GM21381 (cell line): ENCODE measurements at regions not wholly inside any gene's neighbourhood (a gene's known extent, or its start where the extent isn't known, plus 50 kb on each side); places are given as distances from the start of the nearest gene placed in this dataset.

Source experiments
- ATAC-seq: cut with Tn5 transposase; IDR thresholded peaks from one replicate; pipeline ENCODE4 v1.9.1; 2021; ENCODE audit warnings: mild to moderate bottlenecking, moderate library complexity; ENCODE audit not compliant: unreplicated experiment

DNA sequence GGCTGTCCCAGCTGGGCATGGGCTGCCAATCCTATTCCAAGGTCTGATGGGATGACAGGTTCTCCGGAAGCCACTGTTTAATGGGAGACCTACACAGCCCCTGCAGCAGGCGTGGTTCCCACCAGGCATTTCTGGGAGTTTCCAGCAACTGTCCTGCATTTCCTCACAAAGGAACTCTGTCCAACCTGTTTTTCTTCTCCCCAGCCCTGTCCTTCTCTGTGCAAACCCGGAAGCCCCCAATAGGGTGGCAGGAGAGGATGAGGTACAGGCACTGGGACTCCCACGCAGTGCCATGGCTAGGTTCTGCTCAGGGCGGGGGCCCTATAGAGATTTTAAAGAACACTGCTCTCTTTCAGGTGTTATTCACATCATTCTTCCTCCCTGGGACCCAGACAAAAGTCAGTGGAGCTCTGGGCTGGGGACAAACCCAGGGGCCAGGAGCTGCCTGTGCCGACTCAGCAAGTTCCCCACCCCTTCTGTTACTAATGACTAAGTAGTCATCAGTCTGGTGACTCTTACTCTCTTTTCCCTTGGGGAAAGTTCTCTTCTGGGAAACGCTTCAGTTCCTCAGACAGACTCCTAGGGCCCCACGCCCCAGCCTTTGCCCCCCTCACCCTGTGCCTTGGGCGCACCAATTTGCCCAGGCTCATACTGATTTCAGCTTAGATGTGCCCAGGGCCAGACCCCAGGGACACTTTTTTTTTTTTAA lies 97.7 kb downstream of the CD47 start:
- no peak for ATAC-seq

- ATAC-seq, result no peak
These were observed 99.9 kb downstream of the CD47 start for GRCh38 chr3:107990926-107991325.

DNA sequence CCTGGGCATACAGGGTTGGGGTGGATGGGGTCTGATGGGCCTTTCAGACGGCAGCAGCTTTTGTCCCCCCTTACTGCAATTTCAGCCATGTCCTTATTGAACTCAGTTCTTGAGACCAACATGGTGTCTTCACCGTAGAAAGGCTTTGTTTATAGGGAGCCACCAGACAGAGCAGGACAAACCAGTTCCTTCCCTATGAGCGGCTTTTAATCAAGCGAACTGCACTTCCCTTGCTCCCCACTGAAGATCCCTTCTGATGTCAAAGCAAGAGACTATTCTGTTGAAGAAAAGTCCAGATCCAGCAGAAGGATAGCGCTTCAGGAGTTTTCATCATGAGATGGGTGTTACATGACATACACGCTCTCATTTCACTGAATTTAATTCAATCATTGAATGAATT lies 100.4 kb downstream of the CD47 start:
- ATAC-seq, result no peak

DNA sequence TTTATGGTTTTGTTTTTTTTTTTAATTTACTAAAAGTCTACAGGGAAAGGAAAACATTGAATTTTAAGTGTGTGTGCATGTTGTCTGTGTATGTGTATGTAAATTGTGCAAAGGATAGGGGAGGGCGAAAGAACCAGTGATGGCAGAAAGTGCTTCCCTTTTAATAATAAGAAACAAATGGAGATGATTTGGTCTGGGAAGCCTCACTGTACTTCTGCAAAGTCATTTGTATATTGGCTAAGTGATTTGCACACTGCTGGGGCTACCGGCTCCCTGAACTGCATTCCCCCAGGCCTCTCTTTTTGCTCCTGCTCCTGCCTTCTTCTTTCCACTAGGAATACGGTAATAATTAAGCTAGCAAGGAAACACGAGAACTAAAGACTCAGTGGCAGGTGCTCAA lies 101.2 kb downstream of the CD47 start:
- no peak for ATAC-seq

DNA sequence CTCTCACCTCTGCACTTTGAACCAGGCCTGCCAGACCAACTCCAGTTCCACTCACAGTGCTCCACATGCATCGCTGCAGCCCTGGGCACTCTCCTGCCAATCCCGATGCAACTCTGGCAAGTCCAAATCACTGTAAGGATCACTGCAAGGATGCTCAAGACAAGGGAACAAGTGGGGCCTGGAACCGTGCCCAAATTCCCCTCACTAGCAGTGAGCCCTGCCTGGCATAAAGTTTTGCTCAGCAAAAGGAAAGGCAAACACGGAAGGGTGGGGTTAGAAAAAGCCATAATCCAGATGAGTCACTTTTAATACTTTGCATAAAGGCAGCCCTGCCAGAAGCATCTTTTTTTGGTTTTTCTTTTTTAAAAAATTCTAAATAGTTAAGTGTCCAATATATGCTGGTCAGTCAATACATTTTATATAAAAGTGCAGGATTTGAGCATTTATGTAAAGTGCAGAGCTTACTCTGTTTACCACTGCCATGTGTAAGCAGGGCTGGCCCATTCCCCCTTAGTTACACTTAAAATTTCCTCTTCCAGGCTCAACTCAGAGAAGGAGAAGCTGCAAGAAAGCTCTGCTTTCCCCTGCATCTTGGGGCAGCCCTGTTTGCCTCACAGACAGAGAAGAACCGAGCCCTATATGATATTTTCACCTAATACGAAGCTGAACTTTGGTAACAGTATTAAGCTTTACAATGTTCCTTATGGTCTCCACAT lies 102.2 kb downstream of the CD47 start:
- ATAC-seq, result no peak

DNA sequence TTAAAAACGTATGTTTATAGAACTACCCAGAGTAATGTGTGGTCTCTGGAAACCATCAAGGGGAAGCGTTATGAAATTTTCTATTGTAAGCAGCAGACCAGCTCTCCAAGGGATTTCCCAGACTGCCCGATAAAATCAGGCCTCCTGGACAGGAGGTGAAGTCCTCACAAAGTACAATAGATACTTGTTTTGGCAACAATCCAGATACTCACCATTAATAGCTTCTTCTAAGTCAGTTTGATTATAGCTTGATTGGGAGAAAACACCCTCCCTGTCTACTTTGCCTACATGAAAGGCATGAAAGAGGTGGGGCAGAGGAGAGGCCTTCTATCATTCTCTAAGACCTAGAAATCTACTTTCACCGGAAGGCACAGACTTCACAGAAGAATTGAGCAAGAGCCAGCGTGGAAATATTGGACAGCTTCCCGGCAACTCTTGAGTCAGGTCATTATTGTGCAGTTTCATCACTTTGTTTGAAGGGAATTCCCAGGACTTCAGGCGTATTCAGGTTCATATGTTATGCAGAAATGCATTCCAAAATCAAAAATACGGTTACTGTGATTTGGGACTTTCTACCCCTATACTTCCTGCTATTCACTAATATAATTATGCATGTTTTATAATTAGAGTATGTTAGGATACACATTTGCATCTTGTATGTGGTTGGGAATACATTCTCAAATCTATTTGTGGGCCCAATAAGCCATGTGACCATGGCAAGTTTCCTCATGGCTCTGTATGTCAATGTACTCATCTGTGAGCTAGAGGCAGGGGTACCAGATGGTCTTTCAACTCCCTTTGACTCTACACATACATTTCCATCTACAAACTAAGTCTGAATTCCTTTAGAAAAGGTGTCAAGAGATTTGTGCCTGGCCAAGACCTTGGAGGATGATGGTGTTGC lies 103.5 kb downstream of the CD47 start:
- no peak for ATAC-seq

- ATAC-seq, result no peak
These were observed 104.3 kb downstream of the CD47 start for GRCh38 chr3:107986505-107986904.

GRCh38 chr3:107985496-107985895 lies 105.3 kb downstream of the CD47 start:
- peak; percentile 95 for ATAC-seq

DNA sequence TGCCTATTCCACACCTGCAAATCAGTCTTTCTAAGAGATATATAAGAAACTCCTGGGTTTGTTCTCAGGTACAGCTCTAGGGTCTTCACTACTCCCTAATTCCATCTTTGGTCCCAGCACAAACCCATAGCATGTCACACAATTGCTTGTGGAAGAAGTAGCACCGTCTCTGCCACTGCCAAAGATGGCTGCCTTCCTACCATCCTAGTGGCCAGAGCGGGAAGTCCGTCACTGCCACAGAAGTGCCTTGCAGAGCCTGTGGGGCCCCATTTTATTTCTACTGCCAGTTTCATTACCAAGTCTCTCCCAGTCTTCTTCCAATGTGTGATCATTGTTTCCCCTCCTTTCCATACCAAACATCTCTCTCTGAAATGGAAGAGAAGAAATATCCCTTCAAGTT lies 107.6 kb downstream of the CD47 start:
- no peak for ATAC-seq

- no peak for ATAC-seq
These were observed 108.7 kb downstream of the CD47 start for GRCh38 chr3:107982165-107982564.

GRCh38 chr3:107981471-107982111 lies 109.2 kb downstream of the CD47 start:
- ATAC-seq, result no peak

- ATAC-seq, result no peak
These were observed 111.3 kb downstream of the CD47 start for GRCh38 chr3:107979538-107979937.

GRCh38 chr3:107978131-107979055 lies 112.4 kb downstream of the CD47 start:
- ATAC-seq, result no peak

DNA sequence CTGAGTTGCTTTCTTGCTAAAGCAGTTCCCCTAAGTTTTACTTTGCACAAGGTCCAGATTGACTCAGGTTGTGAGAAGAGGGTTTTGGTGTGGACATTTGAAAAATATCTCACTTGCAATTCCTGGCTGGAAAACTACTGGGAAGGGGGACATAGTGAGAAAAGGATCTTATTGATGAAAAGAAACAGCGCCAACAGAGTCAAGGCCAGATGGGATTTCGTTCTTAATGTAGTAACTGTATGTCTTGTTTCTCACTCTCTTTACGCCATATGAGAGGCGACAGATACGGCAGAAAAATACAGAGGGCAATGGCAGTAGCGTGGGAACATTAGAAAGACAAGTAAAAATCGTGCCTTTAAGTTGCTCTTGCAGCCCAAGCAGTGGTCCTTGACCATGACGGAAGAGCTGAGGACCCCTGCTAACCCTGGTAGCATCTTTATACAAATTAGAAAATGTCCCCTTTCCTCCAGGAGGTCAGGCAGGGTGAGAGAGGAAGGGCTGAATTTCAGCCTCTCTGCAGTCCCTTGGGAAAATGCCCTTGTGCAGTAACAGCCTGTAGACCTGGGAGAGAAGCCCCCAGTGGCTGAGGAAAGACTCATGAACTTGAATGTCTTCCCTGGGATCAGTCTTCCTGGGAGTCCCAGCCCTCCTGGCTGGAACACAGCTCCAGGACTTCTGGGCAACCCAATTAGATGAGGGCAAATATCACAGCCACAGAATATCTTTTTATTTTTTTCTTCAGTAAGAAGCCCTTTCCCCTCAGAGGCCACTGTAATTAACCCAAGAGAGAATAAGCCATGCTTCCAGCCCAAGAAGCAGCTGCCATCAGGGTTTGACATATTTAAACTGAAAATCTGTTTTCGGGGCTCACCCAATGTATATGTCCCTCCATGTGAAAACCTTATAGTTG lies 113.4 kb downstream of the CD47 start:
- ATAC-seq, result no peak

DNA sequence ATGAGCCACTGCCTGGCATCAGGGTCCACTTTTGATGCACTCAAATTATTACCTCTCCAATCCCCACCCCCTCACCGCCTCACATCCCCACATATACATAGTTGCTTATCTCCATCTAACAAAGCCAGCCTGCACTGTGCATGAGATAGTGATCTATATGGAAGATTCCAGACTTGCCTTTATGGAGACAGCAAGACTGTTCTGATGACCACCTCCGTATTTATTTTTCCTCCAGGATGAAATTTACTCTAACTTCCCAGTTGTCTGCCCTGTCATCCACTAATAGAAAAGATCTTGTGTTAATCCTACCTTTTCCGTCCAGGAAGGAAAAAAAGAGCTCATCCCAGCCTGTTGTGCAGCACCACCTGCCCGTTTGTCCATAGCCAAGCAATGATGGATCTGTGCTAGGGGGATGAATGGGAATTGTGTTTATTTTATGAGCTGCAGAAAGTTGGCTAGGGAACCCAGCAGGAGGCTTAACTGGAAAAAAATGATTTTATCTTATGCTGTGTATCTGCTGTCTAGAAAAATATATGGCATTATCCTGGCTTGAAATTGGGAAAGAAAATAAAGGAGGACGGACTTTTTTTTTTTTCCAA lies 114.5 kb downstream of the CD47 start:
- no peak for ATAC-seq

GRCh38 chr3:107975529-107976201 lies 115.2 kb downstream of the CD47 start:
- no peak for ATAC-seq

DNA sequence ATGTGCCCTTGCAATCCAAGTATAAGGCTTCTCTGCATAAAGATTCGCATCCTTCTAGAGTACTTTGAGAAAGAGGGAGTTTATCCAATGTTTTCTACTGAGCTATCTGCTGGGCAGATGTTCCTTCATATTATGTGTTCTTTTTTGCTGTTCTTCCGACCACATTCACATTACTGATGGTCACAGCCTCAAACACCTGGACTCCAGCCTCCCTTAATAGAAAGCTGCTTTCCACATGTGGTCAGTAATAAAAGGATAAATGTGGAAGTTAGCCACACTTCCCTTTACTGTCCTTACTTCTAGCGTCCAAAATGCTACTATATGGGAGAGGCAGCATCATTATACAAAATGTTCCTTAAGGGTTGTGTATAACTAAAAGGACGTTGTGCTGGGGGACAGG lies 116.9 kb downstream of the CD47 start:
- ATAC-seq, result no peak

DNA sequence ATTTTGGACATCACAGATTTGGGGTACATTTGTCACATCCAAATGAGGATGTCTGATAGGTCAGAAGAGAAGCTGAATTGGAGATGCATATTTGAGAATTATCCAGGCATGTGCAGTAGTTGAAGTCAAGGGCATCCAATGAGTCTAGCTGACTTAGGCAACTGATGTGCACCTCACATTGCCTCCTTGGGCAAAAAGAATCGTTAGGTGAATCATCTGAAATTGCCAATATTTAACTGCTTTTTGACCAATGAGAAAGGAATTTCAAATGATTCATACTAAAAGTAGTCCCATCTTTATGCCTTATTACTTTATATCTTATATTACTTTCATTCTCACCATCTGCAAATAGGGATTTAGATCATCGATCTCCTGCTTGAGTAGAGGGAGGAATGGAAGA lies 117.7 kb downstream of the CD47 start:
- no peak for ATAC-seq
